GM18517 (cell line): ENCODE measurements at regions not wholly inside any gene's neighbourhood (a gene's known extent, or its start where the extent isn't known, plus 50 kb on each side); places are given as distances from the start of the nearest gene placed in this dataset.

ENCODE experiments used
- ATAC-seq: cut with Tn5 transposase; IDR thresholded peaks from one replicate; pipeline ENCODE4 v1.9.1; 2021; ENCODE audit warnings: mild to moderate bottlenecking, moderate library complexity; ENCODE audit not compliant: unreplicated experiment

DNA sequence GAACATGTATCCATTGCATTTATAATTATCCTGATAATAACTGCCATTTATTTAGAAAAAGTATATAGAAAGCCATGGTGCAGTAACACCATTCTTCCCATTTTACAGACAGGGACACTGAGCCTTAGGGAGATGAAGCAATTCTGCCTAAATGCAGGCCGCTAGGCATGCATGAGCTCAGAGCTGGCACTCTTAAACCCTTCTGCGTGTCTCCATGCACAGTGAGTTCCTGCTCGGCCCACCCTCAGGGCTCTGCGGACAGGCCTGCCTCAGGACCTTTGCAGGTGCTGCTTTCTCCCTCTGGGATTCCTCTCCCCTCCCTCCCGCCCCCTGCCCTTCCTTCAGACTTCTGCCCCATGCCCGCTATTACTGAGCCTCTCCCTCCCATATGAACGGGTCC, 54.3 kb upstream of the WSB1 start:
- no peak for ATAC-seq

DNA sequence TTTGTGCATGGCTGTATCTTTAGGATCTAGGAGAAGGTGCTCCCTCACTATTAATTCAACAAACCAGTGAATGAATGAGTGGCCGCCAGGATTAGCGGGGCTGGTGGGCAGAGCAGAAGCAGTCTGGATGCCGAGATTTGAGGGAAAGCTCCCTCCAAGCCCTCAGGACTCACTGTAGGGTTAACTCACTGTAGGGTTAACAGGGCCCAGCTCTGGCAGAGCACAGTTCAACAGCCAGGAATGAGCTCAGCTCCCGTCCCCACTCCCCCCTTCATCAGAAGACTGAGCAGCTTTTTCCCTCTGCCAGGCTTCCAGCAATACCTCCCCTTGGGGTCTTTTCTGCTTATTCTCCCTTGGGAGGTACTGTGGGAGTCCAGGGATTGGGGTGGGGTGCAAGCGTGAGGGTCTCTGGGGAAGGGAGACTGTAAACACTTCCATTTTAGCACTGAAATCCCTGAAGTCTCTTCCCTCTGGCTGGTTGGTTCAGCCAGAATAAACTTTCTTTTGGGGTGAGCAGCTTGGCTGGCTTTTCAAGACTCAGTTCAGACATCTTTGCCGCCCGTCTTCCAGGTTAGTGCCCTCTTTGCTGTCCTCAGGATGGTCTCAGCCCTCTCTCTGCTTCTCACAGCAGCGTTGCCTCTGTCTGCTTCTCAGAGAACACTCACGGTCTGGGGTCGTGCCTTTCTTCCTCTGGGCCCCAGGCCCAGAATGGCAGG, 53.7 kb upstream of the WSB1 start:
- ATAC-seq: no peak

DNA sequence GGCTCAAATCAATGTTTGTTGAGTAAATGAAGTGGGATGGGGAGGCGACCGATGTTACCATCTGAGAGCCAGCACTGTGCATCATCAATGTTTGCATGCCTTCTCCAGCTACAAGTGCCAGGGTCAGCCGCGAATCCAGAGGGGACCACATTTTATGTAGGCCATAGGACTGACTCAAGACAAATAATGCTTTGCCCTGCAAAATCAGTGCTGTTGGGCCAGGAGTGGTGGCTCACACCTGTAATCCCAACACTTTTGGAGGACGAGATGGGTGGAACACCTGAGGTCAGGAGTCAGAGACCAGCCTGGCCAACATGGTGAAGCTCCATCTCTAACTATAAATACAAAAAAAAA, 53.1 kb upstream of the WSB1 start:
- no peak for ATAC-seq

DNA sequence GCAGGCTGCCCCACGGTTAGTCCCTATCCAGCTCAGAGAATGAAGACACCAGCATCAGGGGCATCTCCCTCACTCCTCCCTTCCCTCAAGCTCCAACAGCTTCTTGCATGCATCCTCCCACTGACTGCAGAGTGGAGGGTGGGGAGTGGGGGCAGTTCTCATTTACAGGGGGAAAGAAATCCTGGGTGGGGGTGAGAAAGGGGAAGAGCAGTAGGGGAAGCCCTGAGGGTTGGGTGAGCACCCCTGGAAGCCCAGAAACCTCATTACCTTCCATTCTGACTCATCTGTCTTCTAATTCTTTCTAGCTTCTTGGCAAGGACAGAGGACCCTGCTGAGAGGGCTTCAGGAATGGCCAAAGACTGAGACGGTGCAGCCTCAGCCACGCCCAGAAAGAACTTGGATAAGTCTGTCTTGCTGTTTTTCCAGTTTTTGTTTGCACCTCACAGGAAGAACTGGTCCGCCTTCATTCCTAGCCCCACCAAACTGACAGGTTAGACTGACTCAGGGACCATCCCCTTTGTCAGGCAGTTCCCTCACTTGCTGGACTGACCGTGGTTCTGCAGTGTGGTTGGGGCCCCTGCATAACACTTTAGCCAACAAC, 52.5 kb upstream of the WSB1 start:
- no peak for ATAC-seq

DNA sequence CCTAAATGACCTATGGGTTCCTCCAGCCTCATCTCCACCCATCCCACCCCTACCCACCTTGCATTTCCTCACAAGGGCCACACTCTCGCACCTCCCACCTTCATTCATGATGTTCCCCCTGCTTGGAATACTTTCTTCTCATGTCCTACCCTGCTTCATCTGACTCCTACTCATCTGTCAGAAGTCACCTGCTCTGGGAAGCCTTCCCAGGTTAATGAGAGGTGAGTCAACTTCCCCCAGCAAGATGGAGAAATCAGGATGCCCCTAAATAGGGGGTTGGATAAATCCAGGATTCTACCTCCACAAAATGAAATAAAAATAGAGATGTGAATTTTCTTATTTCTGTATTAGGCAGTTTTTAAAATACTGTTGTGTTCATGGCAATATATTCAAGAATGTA, 51.0 kb upstream of the WSB1 start:
- no peak for ATAC-seq

DNA sequence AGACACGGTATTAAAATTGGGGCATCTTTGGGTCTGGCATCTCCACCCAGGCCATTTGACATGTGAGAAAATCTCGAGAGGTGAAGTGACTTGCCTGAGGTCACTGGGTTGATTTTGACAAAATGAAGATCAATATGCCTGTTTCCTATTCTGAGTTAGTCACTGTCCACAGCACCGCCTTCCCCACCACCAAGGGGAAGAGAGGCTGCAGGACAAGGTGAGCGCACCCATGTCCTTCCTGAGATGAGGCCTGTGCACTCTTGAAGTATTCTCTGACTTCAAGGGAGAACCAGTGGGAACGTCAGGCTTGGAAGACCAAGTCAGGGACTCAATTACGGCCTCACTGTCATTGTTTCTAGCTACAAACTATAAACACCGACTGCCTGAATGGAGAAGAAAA, 49.9 kb upstream of the WSB1 start:
- no peak for ATAC-seq
